HPDE6-E6E7 (cell line): ENCODE measurements at regions not wholly inside any gene's neighbourhood (a gene's known extent, or its start where the extent isn't known, plus 50 kb on each side); places are given as distances from the start of the nearest gene placed in this dataset.

Experiments
- DNase-seq: peaks from one replicate; pipeline ENCODE4 v3.0.0; 2011; ENCODE audit warnings: missing footprints; ENCODE audit errors: extremely low spot score

DNA sequence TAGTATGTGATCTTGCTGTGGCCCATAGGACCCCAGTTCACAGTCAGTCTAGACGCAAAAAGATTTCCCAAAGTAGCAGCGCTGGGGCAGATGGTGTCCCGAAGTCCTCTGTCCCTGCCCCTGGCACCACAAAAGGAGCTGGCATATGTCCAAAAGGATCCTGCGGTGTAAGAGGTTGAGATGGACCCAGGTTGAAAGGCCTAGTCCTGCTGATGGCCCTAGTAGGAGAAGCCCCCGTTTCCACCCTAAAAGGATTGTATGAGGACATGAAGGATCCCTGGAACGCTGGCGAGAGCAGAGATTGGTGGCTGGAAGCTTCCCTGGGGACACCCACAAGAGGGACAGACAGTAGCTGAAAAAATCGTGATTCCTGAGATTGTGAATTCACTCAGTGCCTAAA, 58.0 kb upstream of the DCAF8L1 start:
- DNase-seq, result no peak
